IPS-15b (cell line): ENCODE measurements at regions not wholly inside any gene's neighbourhood (a gene's known extent, or its start where the extent isn't known, plus 50 kb on each side); places are given as distances from the start of the nearest gene placed in this dataset.
"Not testable (repeated sequence)": the region's sequence is repeated elsewhere in the genome, so short reads cannot be mapped to it uniquely, and the experiment has no call there.

Experiments used
- H3K27me3 ChIP-seq: one replicate; pipeline ENCODE4 v1.6.1; 2013; ENCODE audit warnings: low read length; ENCODE audit not compliant: control insufficient read depth, insufficient read depth
- H3K36me3 ChIP-seq: one replicate; pipeline ENCODE4 v1.6.1; 2013; ENCODE audit warnings: low read length; ENCODE audit not compliant: control insufficient read depth, insufficient read depth
- H3K4me1 ChIP-seq: one replicate; pipeline ENCODE4 v1.6.1; 2013; ENCODE audit warnings: mild to moderate bottlenecking, low read length; ENCODE audit not compliant: control insufficient read depth, insufficient read depth
- H3K4me3 ChIP-seq: one replicate; pipeline ENCODE4 v1.5.1; 2013; ENCODE audit warnings: low read depth, low read length
- H3K9ac ChIP-seq: one replicate; pipeline ENCODE4 v1.6.1; 2013; ENCODE audit warnings: low read depth, mild to moderate bottlenecking, low read length
- H3K9me3 ChIP-seq: one replicate; pipeline ENCODE4 v1.6.1; 2013; ENCODE audit warnings: mild to moderate bottlenecking, low read length; ENCODE audit not compliant: control insufficient read depth, insufficient read depth

GRCh38 chr9:73264631-73265030 lies 113.0 kb downstream of the ANXA1 start:
- Histone ChIP-seq H3K4me1 (peaks cover 1% of the 10 kb centered on the region), H3K27me3 (no peaks in the 10 kb centered on the region), H3K4me3 (no peak overlapping the region), H3K36me3 (no peaks in the 10 kb centered on the region), H3K9me3 (no peaks in the 10 kb centered on the region), H3K9ac (no peak overlapping the region)

GRCh38 chr9:73265876-73266275 lies 114.2 kb downstream of the ANXA1 start:
- H3K9me3 ChIP-seq, result no peaks in the 10 kb centered on the region
- H3K4me3 ChIP-seq, result no peak overlapping the region
- H3K36me3 ChIP-seq, result no peaks in the 10 kb centered on the region
- H3K9ac ChIP-seq, result no peak overlapping the region
- no peaks in the 10 kb centered on the region for H3K27me3 ChIP-seq
- H3K4me1 ChIP-seq, result peaks cover 5% of the 10 kb centered on the region

- H3K9ac ChIP-seq, result no peak overlapping the region
- no peaks in the 10 kb centered on the region for H3K36me3 ChIP-seq
- no peak overlapping the region for H3K4me3 ChIP-seq
- H3K27me3 ChIP-seq, result no peaks in the 10 kb centered on the region
- H3K9me3 ChIP-seq, result no peaks in the 10 kb centered on the region
- H3K4me1 ChIP-seq, result peaks cover 5% of the 10 kb centered on the region
These were observed 117.9 kb downstream of the ANXA1 start for GRCh38 chr9:73269430-73270101.

- Histone ChIP-seq H3K4me3 (no peak overlapping the region), H3K9me3 (no peaks in the 10 kb centered on the region), H3K4me1 (peaks cover 5% of the 10 kb centered on the region), H3K36me3 (no peaks in the 10 kb centered on the region), H3K9ac (no peak overlapping the region), H3K27me3 (no peaks in the 10 kb centered on the region)
These were observed 119.5 kb downstream of the ANXA1 start for GRCh38 chr9:73270967-73271721.

- H3K9ac ChIP-seq, result no peak overlapping the region
- no peak overlapping the region for H3K4me3 ChIP-seq
- H3K4me1 ChIP-seq, result no peaks in the 10 kb centered on the region
- H3K9me3 ChIP-seq, result no peaks in the 10 kb centered on the region
- no peaks in the 10 kb centered on the region for H3K36me3 ChIP-seq
- H3K27me3 ChIP-seq, result no peaks in the 10 kb centered on the region
These were observed 128.4 kb downstream of the ANXA1 start for GRCh38 chr9:73280113-73280512.

- H3K27me3 ChIP-seq, result no peaks in the 10 kb centered on the region
- H3K4me3 ChIP-seq, result no peak overlapping the region
- no peak overlapping the region for H3K9ac ChIP-seq
- no peaks in the 10 kb centered on the region for H3K9me3 ChIP-seq
- H3K36me3 ChIP-seq, result no peaks in the 10 kb centered on the region
- no peaks in the 10 kb centered on the region for H3K4me1 ChIP-seq
These were observed 132.7 kb downstream of the ANXA1 start for GRCh38 chr9:73284377-73284776.

- no peaks in the 10 kb centered on the region for H3K4me1 ChIP-seq
- no peak overlapping the region for H3K4me3 ChIP-seq
- no peaks in the 10 kb centered on the region for H3K36me3 ChIP-seq
- no peaks in the 10 kb centered on the region for H3K9me3 ChIP-seq
- H3K27me3 ChIP-seq, result no peaks in the 10 kb centered on the region
- H3K9ac ChIP-seq, result no peak overlapping the region
These were observed 142.7 kb downstream of the ANXA1 start for GRCh38 chr9:73294336-73294735.

- H3K4me3 ChIP-seq, result no peak overlapping the region
- no peaks in the 10 kb centered on the region for H3K4me1 ChIP-seq
- no peaks in the 10 kb centered on the region for H3K27me3 ChIP-seq
- H3K9ac ChIP-seq, result no peak overlapping the region
- H3K36me3 ChIP-seq, result no peaks in the 10 kb centered on the region
- no peaks in the 10 kb centered on the region for H3K9me3 ChIP-seq
These were observed 174.3 kb downstream of the ANXA1 start for GRCh38 chr9:73325983-73326382.

GRCh38 chr9:73327149-73327548 lies 175.5 kb downstream of the ANXA1 start:
- no peaks in the 10 kb centered on the region for H3K27me3 ChIP-seq
- H3K9me3 ChIP-seq, result no peaks in the 10 kb centered on the region
- H3K4me3 ChIP-seq, result no peak overlapping the region
- no peak overlapping the region for H3K9ac ChIP-seq
- H3K36me3 ChIP-seq, result no peaks in the 10 kb centered on the region
- no peaks in the 10 kb centered on the region for H3K4me1 ChIP-seq

- H3K9ac ChIP-seq, H3K27me3 ChIP-seq, H3K4me1 ChIP-seq, H3K36me3 ChIP-seq, H3K9me3 ChIP-seq, H3K4me3 ChIP-seq: not testable (repeated sequence)
These were observed 185.5 kb downstream of the ANXA1 start for GRCh38 chr9:73337182-73337581.

- Histone ChIP-seq H3K4me1 (no peaks in the 10 kb centered on the region), H3K9me3 (no peaks in the 10 kb centered on the region), H3K4me3 (no peak overlapping the region), H3K36me3 (no peaks in the 10 kb centered on the region), H3K27me3 (no peaks in the 10 kb centered on the region), H3K9ac (no peak overlapping the region)
These were observed 192.4 kb downstream of the ANXA1 start for GRCh38 chr9:73344060-73344459.

GRCh38 chr9:73347123-73347522 lies 195.5 kb downstream of the ANXA1 start:
- Histone ChIP-seq H3K4me3 (no peak overlapping the region), H3K9me3 (no peaks in the 10 kb centered on the region), H3K4me1 (no peaks in the 10 kb centered on the region), H3K36me3 (no peaks in the 10 kb centered on the region), H3K27me3 (no peaks in the 10 kb centered on the region), H3K9ac (no peak overlapping the region)
